ENCODE measurements at regions not wholly inside any gene's neighbourhood (a gene's known extent, or its start where the extent isn't known, plus 50 kb on each side); places are given as distances from the start of the nearest gene placed in this dataset.
"Not testable (repeated sequence)": the region's sequence is repeated elsewhere in the genome, so short reads cannot be mapped to it uniquely, and the experiment has no call there.

- H3K9me3 Mint-ChIP-seq (ENCODE audit: low read depth), result no peaks in the 10 kb centered on the region
- no peaks in the 10 kb centered on the region for H3K4me1 Mint-ChIP-seq (ENCODE audit: low read depth)
- peaks cover 15% of the 10 kb centered on the region for H3K27me3 Mint-ChIP-seq
- H3K27ac Mint-ChIP-seq, result no peak overlapping the region
- H3K4me3 Mint-ChIP-seq, result no peak overlapping the region
- H3K36me3 Mint-ChIP-seq, result no peaks in the 10 kb centered on the region
These were observed 153.0 kb upstream of the TUT7 start for GRCh38 chr9:86507212-86507630.

GRCh38 chr9:86503942-86504341, 149.7 kb upstream of the TUT7 start:
- no peaks in the 10 kb centered on the region for H3K4me1 Mint-ChIP-seq (ENCODE audit: low read depth)
- H3K27ac Mint-ChIP-seq, result no peak overlapping the region
- no peaks in the 10 kb centered on the region for H3K9me3 Mint-ChIP-seq (ENCODE audit: low read depth)
- no peak overlapping the region for H3K4me3 Mint-ChIP-seq
- no peaks in the 10 kb centered on the region for H3K36me3 Mint-ChIP-seq
- H3K27me3 Mint-ChIP-seq, result peaks cover 18% of the 10 kb centered on the region

GRCh38 chr9:86503314-86503713, 149.1 kb upstream of the TUT7 start:
- H3K9me3 Mint-ChIP-seq (ENCODE audit: low read depth), result no peaks in the 10 kb centered on the region
- no peak overlapping the region for H3K27ac Mint-ChIP-seq
- no peaks in the 10 kb centered on the region for H3K4me1 Mint-ChIP-seq (ENCODE audit: low read depth)
- H3K27me3 Mint-ChIP-seq, result peaks cover 18% of the 10 kb centered on the region
- H3K36me3 Mint-ChIP-seq, result no peaks in the 10 kb centered on the region
- no peak overlapping the region for H3K4me3 Mint-ChIP-seq

GRCh38 chr9:86500667-86501435, 146.6 kb upstream of the TUT7 start:
- H3K4me1 Mint-ChIP-seq (ENCODE audit: low read depth), result no peaks in the 10 kb centered on the region
- no peaks in the 10 kb centered on the region for H3K9me3 Mint-ChIP-seq (ENCODE audit: low read depth)
- H3K27ac Mint-ChIP-seq, result no peak overlapping the region
- peaks cover 20% of the 10 kb centered on the region for H3K27me3 Mint-ChIP-seq
- no peak overlapping the region for H3K4me3 Mint-ChIP-seq
- H3K36me3 Mint-ChIP-seq, result no peaks in the 10 kb centered on the region

GRCh38 chr9:86500031-86500430, 145.8 kb upstream of the TUT7 start:
- no peaks in the 10 kb centered on the region for H3K9me3 Mint-ChIP-seq (ENCODE audit: low read depth)
- H3K4me1 Mint-ChIP-seq (ENCODE audit: low read depth), result no peaks in the 10 kb centered on the region
- H3K27me3 Mint-ChIP-seq, result peaks cover 20% of the 10 kb centered on the region
- no peaks in the 10 kb centered on the region for H3K36me3 Mint-ChIP-seq
- H3K27ac Mint-ChIP-seq, result no peak overlapping the region
- H3K4me3 Mint-ChIP-seq, result no peak overlapping the region

GRCh38 chr9:86494644-86495111, 140.5 kb upstream of the TUT7 start:
- Mint-ChIP-seq H3K36me3 (no peaks in the 10 kb centered on the region), H3K27ac (no peak overlapping the region), H3K9me3 (ENCODE audit: low read depth) (no peaks in the 10 kb centered on the region), H3K27me3 (peaks cover 4% of the 10 kb centered on the region), H3K4me3 (no peak overlapping the region), H3K4me1 (ENCODE audit: low read depth) (no peaks in the 10 kb centered on the region)

- Mint-ChIP-seq H3K36me3 (no peaks in the 10 kb centered on the region), H3K9me3 (ENCODE audit: low read depth) (no peaks in the 10 kb centered on the region), H3K27me3 (no peaks in the 10 kb centered on the region), H3K27ac (no peak overlapping the region), H3K4me3 (no peak overlapping the region), H3K4me1 (ENCODE audit: low read depth) (no peaks in the 10 kb centered on the region)
These were observed 137.5 kb upstream of the TUT7 start for GRCh38 chr9:86491468-86492266.

- no peaks in the 10 kb centered on the region for H3K9me3 Mint-ChIP-seq (ENCODE audit: low read depth)
- no peaks in the 10 kb centered on the region for H3K27me3 Mint-ChIP-seq
- no peak overlapping the region for H3K4me3 Mint-ChIP-seq
- no peaks in the 10 kb centered on the region for H3K36me3 Mint-ChIP-seq
- H3K27ac Mint-ChIP-seq, result no peak overlapping the region
- no peaks in the 10 kb centered on the region for H3K4me1 Mint-ChIP-seq (ENCODE audit: low read depth)
These were observed 134.6 kb upstream of the TUT7 start for GRCh38 chr9:86488794-86489193.

GRCh38 chr9:86488345-86488744, 134.1 kb upstream of the TUT7 start:
- no peaks in the 10 kb centered on the region for H3K36me3 Mint-ChIP-seq
- H3K27me3 Mint-ChIP-seq, result no peaks in the 10 kb centered on the region
- H3K27ac Mint-ChIP-seq, result no peak overlapping the region
- H3K4me3 Mint-ChIP-seq, result no peak overlapping the region
- H3K4me1 Mint-ChIP-seq (ENCODE audit: low read depth), result no peaks in the 10 kb centered on the region
- no peaks in the 10 kb centered on the region for H3K9me3 Mint-ChIP-seq (ENCODE audit: low read depth)

GRCh38 chr9:86487838-86488233, 133.6 kb upstream of the TUT7 start:
- Mint-ChIP-seq H3K4me3 (no peak overlapping the region), H3K9me3 (ENCODE audit: low read depth) (no peaks in the 10 kb centered on the region), H3K4me1 (ENCODE audit: low read depth) (no peaks in the 10 kb centered on the region), H3K27ac (no peak overlapping the region), H3K36me3 (no peaks in the 10 kb centered on the region), H3K27me3 (no peaks in the 10 kb centered on the region)

- no peaks in the 10 kb centered on the region for H3K36me3 Mint-ChIP-seq
- H3K4me3 Mint-ChIP-seq, result no peak overlapping the region
- no peaks in the 10 kb centered on the region for H3K27me3 Mint-ChIP-seq
These were observed 133.0 kb upstream of the TUT7 start for GRCh38 chr9:86486891-86487837.

GRCh38 chr9:86485359-86485758, 131.1 kb upstream of the TUT7 start:
- Mint-ChIP-seq H3K27me3 (peaks cover 3% of the 10 kb centered on the region), H3K4me1 (ENCODE audit: low read depth) (no peaks in the 10 kb centered on the region), H3K27ac (no peak overlapping the region), H3K36me3 (no peaks in the 10 kb centered on the region), H3K4me3 (no peak overlapping the region), H3K9me3 (ENCODE audit: low read depth) (no peaks in the 10 kb centered on the region)

More at GRCh38 chr9:86486891-86487837, 133.0 kb upstream of the TUT7 start:
- no peaks in the 10 kb centered on the region for H3K9me3 Mint-ChIP-seq (ENCODE audit: low read depth)
- no peak overlapping the region for H3K27ac Mint-ChIP-seq
- H3K4me1 Mint-ChIP-seq (ENCODE audit: low read depth), result no peaks in the 10 kb centered on the region

GRCh38 chr9:86483496-86483895, 129.3 kb upstream of the TUT7 start:
- no peak overlapping the region for H3K27ac Mint-ChIP-seq
- H3K36me3 Mint-ChIP-seq, result no peaks in the 10 kb centered on the region
- H3K27me3 Mint-ChIP-seq, result peaks cover 9% of the 10 kb centered on the region
- no peak overlapping the region for H3K4me3 Mint-ChIP-seq
- H3K9me3 Mint-ChIP-seq (ENCODE audit: low read depth), result no peaks in the 10 kb centered on the region
- H3K4me1 Mint-ChIP-seq (ENCODE audit: low read depth), result no peaks in the 10 kb centered on the region

- no peak overlapping the region for H3K27ac Mint-ChIP-seq
- peaks cover 10% of the 10 kb centered on the region for H3K27me3 Mint-ChIP-seq
- H3K9me3 Mint-ChIP-seq (ENCODE audit: low read depth), result no peaks in the 10 kb centered on the region
- no peak overlapping the region for H3K4me3 Mint-ChIP-seq
- no peaks in the 10 kb centered on the region for H3K4me1 Mint-ChIP-seq (ENCODE audit: low read depth)
- no peaks in the 10 kb centered on the region for H3K36me3 Mint-ChIP-seq
These were observed 127.3 kb upstream of the TUT7 start for GRCh38 chr9:86481466-86481865.

GRCh38 chr9:86475255-86475654, 121.0 kb upstream of the TUT7 start:
- not testable (repeated sequence) for H3K9me3 Mint-ChIP-seq (ENCODE audit: low read depth); H3K4me1 Mint-ChIP-seq (ENCODE audit: low read depth); H3K27ac Mint-ChIP-seq; H3K36me3 Mint-ChIP-seq; H3K27me3 Mint-ChIP-seq; H3K4me3 Mint-ChIP-seq
